Keratinocyte (primary cell): ENCODE measurements at regions not wholly inside any gene's neighbourhood (a gene's known extent, or its start where the extent isn't known, plus 50 kb on each side); places are given as distances from the start of the nearest gene placed in this dataset.

Experiments
- DNase-seq: peaks from one replicate; pipeline ENCODE4 v3.0.0-alpha.2; 2011; ENCODE audit warnings: low read depth, missing footprints, low spot score
- FAIRE-seq: peaks from 2 replicates; lab custom pipeline; 2011; peaks lifted over from hg19 to GRCh38; lab: Jason Lieb, UNC
- H2AFZ ChIP-seq: 2 replicates; pipeline ENCODE4 v1.6.0; 2012; ENCODE audit warnings: low read length, control low read depth, inconsistent platforms; ENCODE audit not compliant: control insufficient read depth
- H3K27ac ChIP-seq: 2 replicates; pipeline ENCODE4 v1.5.1; 2011; ENCODE audit warnings: low read length; ENCODE audit not compliant: control insufficient read depth, insufficient read depth
- H3K27me3 ChIP-seq: 3 replicates; pipeline ENCODE4 v1.6.0; 2011; ENCODE audit warnings: low read length; ENCODE audit not compliant: control insufficient read depth, insufficient read depth; ENCODE audit errors: extremely low read depth
- H3K36me3 ChIP-seq, 2 experiments: 2 replicates in 1 of 2; 3 replicates in 1 of 2; pipeline ENCODE4 v1.5.1; 2011; ENCODE audit warnings: low read length in 2 of 2, mild to moderate bottlenecking in 1 of 2; ENCODE audit not compliant: control insufficient read depth in 2 of 2, insufficient read depth in 2 of 2; ENCODE audit errors: extremely low read depth in 1 of 2
- H3K4me1 ChIP-seq: 3 replicates; pipeline ENCODE4 v1.5.1; 2011; ENCODE audit warnings: low read length; ENCODE audit not compliant: control insufficient read depth, insufficient read depth; ENCODE audit errors: extremely low read depth
- H3K4me2 ChIP-seq: 3 replicates; pipeline ENCODE4 v1.6.0; 2011; ENCODE audit warnings: low read depth, low read length; ENCODE audit not compliant: control insufficient read depth, insufficient read depth; ENCODE audit errors: extremely low read depth
- H3K4me3 ChIP-seq, 3 experiments: fragments of 200-600 bp in 1 of 3; sonication (generic) in 1 of 3; 2 replicates in 2 of 3; 3 replicates in 1 of 3; pipeline ENCODE4 v1.5.1; 2011 to 2016; ENCODE audit warnings: low read length in 3 of 3, mild to moderate bottlenecking in 3 of 3, control low read depth in 2 of 3, inconsistent platforms in 1 of 3, low read depth in 1 of 3, mixed read lengths in 1 of 3, mixed run types in 1 of 3, moderate library complexity in 1 of 3; ENCODE audit not compliant: control insufficient read depth in 2 of 3, insufficient read depth in 2 of 3; ENCODE audit errors: extremely low read depth in 1 of 3
- H3K79me2 ChIP-seq: 2 replicates; pipeline ENCODE4 v1.6.0; 2012; ENCODE audit warnings: low read length; ENCODE audit not compliant: control insufficient read depth, insufficient read depth
- H3K9ac ChIP-seq: 3 replicates; pipeline ENCODE4 v1.6.0; 2011; ENCODE audit warnings: low read length; ENCODE audit not compliant: control insufficient read depth, insufficient read depth; ENCODE audit errors: extremely low read depth
- H3K9me1 ChIP-seq: 3 replicates; pipeline ENCODE4 v1.6.0; 2011; ENCODE audit warnings: low read length; ENCODE audit not compliant: control insufficient read depth, insufficient read depth; ENCODE audit errors: extremely low read depth
- H3K9me3 ChIP-seq: 2 replicates; pipeline ENCODE4 v1.5.1; 2012; ENCODE audit warnings: low read depth, low read length; ENCODE audit not compliant: control insufficient read depth
- H4K20me1 ChIP-seq: 3 replicates; pipeline ENCODE4 v1.6.0; 2011; ENCODE audit warnings: low read length; ENCODE audit not compliant: control insufficient read depth, insufficient read depth; ENCODE audit errors: extremely low read depth
- CTCF ChIP-seq, 3 experiments: IDR thresholded peaks in 1 of 3; conservative IDR thresholded peaks in 1 of 3; optimal IDR thresholded peaks in 1 of 3; 2 replicates in 2 of 3; 3 replicates in 1 of 3; pipeline versions ENCODE3 to v1.5.1; 2011; ENCODE audit warnings: low read length in 3 of 3, mild to moderate bottlenecking in 3 of 3, moderate library complexity in 2 of 3, control low read depth in 1 of 3, inconsistent platforms in 1 of 3; ENCODE audit not compliant: insufficient read depth in 2 of 3; ENCODE audit errors: extremely low read depth in 1 of 3
- EZH2 ChIP-seq: IDR thresholded peaks from one replicate; pipeline ENCODE4 v1.6.1; 2012; ENCODE audit warnings: inconsistent platforms, mild to moderate bottlenecking, low read length, moderate library complexity
- dilution Hi-C: fragments of 300-500 bp; cut with MboI; formaldehyde crosslinking; loops from one replicate; pipeline ENCODE4 v1.7.0; 2020; ENCODE audit warnings: low sequenced_read_pairs; ENCODE audit not compliant: extremely low pct_ligation_motif_present

GRCh38 chr20:48008850-48009515 lies 223.7 kb upstream of the SULF2 start:
- dilution Hi-C loops: no loop called here
- Histone ChIP-seq H3K9me1 (no peaks in the 10 kb centered on the region), H4K20me1 (no peaks in the 10 kb centered on the region), H3K36me3 (no peaks in the 10 kb centered on the region), H3K9me3 (peaks cover 6% of the 10 kb centered on the region), H3K79me2 (no peaks in the 10 kb centered on the region), H3K4me2 (no peak overlapping the region), H2AFZ (no peak overlapping the region), H3K27ac (no peak overlapping the region), H3K27me3 (no peaks in the 10 kb centered on the region), H3K4me3 (no peak overlapping the region), H3K4me1 (no peaks in the 10 kb centered on the region), H3K9ac (no peak overlapping the region)
- TF ChIP-seq CTCF (optimal IDR thresholded peaks at IDR 0.05 in 1 of 3, IDR thresholded peaks at IDR 0.05 in 1 of 3, conservative IDR thresholded peaks at IDR 0.05 in 1 of 3; ENCODE audit: extremely low read depth in 1 of 3, insufficient read depth in 2 of 3, low read length in 3 of 3): no peak
- no peak for TF ChIP-seq EZH2
- FAIRE-seq: no peak
- no peak for DNase-seq

- TF ChIP-seq CTCF (optimal IDR thresholded peaks at IDR 0.05 in 1 of 3, IDR thresholded peaks at IDR 0.05 in 1 of 3, conservative IDR thresholded peaks at IDR 0.05 in 1 of 3; ENCODE audit: extremely low read depth in 1 of 3, insufficient read depth in 2 of 3, low read length in 3 of 3) (no peak), EZH2 (no peak)
- no peak overlapping the region for H3K9ac ChIP-seq
- no peak overlapping the region for H3K4me3 ChIP-seq
- H3K79me2 ChIP-seq: no peaks in the 10 kb centered on the region
- H3K9me1 ChIP-seq: no peaks in the 10 kb centered on the region
- no peak for DNase-seq
- H3K36me3 ChIP-seq: no peaks in the 10 kb centered on the region
- H3K27ac ChIP-seq: no peak overlapping the region
- FAIRE-seq: no peak
- no peaks in the 10 kb centered on the region for H3K27me3 ChIP-seq
- H3K4me2 ChIP-seq: no peak overlapping the region
- dilution Hi-C loops: no loop called here
- no peaks in the 10 kb centered on the region for H4K20me1 ChIP-seq
- H2AFZ ChIP-seq: no peak overlapping the region
- H3K4me1 ChIP-seq: no peaks in the 10 kb centered on the region
- H3K9me3 ChIP-seq: peaks cover 6% of the 10 kb centered on the region
Observed at GRCh38 chr20:48007351-48007750, 222.1 kb upstream of the SULF2 start.
